ENCODE measurements at regions not wholly inside any gene's neighbourhood (a gene's known extent, or its start where the extent isn't known, plus 50 kb on each side); places are given as distances from the start of the nearest gene placed in this dataset.

DNA sequence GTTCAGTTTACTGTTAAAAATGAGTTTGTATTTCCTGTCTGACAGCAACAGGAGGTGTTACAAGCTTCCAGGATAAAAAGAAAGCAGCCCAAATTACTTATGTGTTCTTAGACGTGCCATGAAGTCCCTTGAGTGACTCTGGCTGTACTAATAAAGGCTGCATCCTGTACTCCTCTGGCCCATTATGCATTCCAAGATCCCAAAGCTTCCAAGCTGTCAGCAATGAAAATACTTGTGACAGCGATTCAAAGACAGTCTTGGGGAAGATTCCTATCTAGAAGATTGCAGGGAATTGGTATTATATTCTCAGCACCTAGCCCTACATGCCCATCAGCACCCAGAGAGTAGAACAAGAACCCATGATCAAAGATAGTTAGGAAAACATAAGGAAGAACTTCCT lies 281.6 kb upstream of the TRPC7 start:
- H3K9ac ChIP-seq (ENCODE audit: control insufficient read depth, insufficient read depth, low read length): no peak overlapping the region
- BruUV-seq (replicated peaks): no TSS peak
- H3K27me3 ChIP-seq (replicated peaks in 1 of 2; ENCODE audit: control insufficient read depth in 2 of 2, insufficient read depth in 2 of 2, low read length in 1 of 2): no peaks in the 10 kb centered on the region
- no peaks in the 10 kb centered on the region for H3K79me2 ChIP-seq (ENCODE audit: control insufficient read depth, insufficient read depth, low read length)
- POLR2A ChIA-PET: no interaction called here
- RAD21 ChIA-PET (ENCODE audit: unreplicated experiment): no interaction called here
- TF ChIP-seq SREBF2 (IDR thresholded peaks at IDR 0.05; ENCODE audit: low read length) (no peak), KLF5 (IDR thresholded peaks at IDR 0.05; ENCODE audit: partially characterized antibody) (no peak), STAT3 (IDR thresholded peaks at IDR 0.05; ENCODE audit: low read depth, low read length) (no peak), ZBED1 (IDR thresholded peaks at IDR 0.05; ENCODE audit: borderline replicate concordance) (no peak), CREB1 (IDR thresholded peaks at IDR 0.05; ENCODE audit: low read depth) (no peak), IKZF1 (conservative IDR thresholded peaks at IDR 0.05) (no peak), BACH1 (IDR thresholded peaks at IDR 0.05; ENCODE audit: borderline replicate concordance) (no peak), POLR2AphosphoS5 (IDR thresholded peaks at IDR 0.05; ENCODE audit: low read length) (no peak), ATF7 (IDR thresholded peaks at IDR 0.05; ENCODE audit: low read depth) (no peak), SIX5 (IDR thresholded peaks at IDR 0.05; ENCODE audit: low read depth, low read length, severe bottlenecking) (no peak), EP300 (IDR thresholded peaks at IDR 0.05; ENCODE audit: borderline replicate concordance in 1 of 2, control insufficient read depth in 1 of 2, low read depth in 2 of 2, low read length in 2 of 2) (no peak), NBN (IDR thresholded peaks at IDR 0.05) (no peak), RAD51 (IDR thresholded peaks at IDR 0.05) (no peak)
- TF ChIP-seq, protein P1, sequence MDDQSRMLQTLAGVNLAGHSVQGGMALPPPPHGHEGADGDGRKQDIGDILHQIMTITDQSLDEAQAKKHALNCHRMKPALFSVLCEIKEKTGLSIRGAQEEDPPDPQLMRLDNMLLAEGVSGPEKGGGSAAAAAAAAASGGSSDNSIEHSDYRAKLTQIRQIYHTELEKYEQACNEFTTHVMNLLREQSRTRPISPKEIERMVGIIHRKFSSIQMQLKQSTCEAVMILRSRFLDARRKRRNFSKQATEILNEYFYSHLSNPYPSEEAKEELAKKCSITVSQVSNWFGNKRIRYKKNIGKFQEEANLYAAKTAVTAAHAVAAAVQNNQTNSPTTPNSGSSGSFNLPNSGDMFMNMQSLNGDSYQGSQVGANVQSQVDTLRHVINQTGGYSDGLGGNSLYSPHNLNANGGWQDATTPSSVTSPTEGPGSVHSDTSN (IDR thresholded peaks at IDR 0.05; ENCODE audit: insufficient replicate concordance, low read depth, low read length): no peak
- H3K36me3 ChIP-seq (ENCODE audit: control insufficient read depth in 2 of 2, insufficient read depth in 2 of 2, low read length in 1 of 2): no peaks in the 10 kb centered on the region
- DNase-seq (ENCODE audit: low read depth, low spot score) (no peak), ATAC-seq (no peak), FAIRE-seq (no peak)
- H3K4me3 ChIP-seq: no peak overlapping the region
- 0% methylated on average over 2 of the region's 2 CpGs for WGBS (ENCODE audit: insufficient coverage, insufficient replicate concordance, low lambda C conversion rate, missing lambda C conversion rate)
- no peak overlapping the region for H3K27ac ChIP-seq (ENCODE audit: control insufficient read depth, insufficient read depth)
- H3K4me1 ChIP-seq (ENCODE audit: control insufficient read depth, insufficient read depth, low read length): no peaks in the 10 kb centered on the region
- H3K4me2 ChIP-seq (ENCODE audit: control insufficient read depth, insufficient read depth): no peak overlapping the region
- no peaks in the 10 kb centered on the region for H4K20me1 ChIP-seq (ENCODE audit: control insufficient read depth, insufficient read depth)
- SMC1A ChIA-PET (ENCODE audit: uncharacterized antibody, unreplicated experiment): no interaction called here
- CTCF ChIA-PET: no interaction called here
- in situ Hi-C loops (cut with MboI): no loop called here
- no peak overlapping the region for H2AFZ ChIP-seq (ENCODE audit: control insufficient read depth, low read depth, low read length)
- H3K9me3 ChIP-seq (replicated peaks; ENCODE audit: control insufficient read depth, insufficient read depth, low read length): no peaks in the 10 kb centered on the region
- intact Hi-C loops (cut with micrococcal nuclease; ENCODE audit: unreplicated experiment): no loop called here

Measured in GM12878 (cell line).